Thoracic aorta (tissue), 2 donors: ENCODE measurements at regions not wholly inside any gene's neighbourhood (a gene's known extent, or its start where the extent isn't known, plus 50 kb on each side); places are given as distances from the start of the nearest gene placed in this dataset.

Experiments
- ATAC-seq: fragments of 150-250 bp; one replicate; pipeline ENCODE4 v1.8.0; 2017; ENCODE audit warnings: low read depth; ENCODE audit not compliant: insufficient number of reproducible peaks, low FRiP score
- DNase-seq: peaks from one replicate; pipeline ENCODE4 v3.0.0-alpha.2; 2020; ENCODE audit warnings: low spot score
- H3K27ac ChIP-seq, 2 donors: fragments of 200-600 bp; sonication (generic); 1 replicate in 1 of 2; 2 replicates in 1 of 2; pipeline ENCODE4 v1.5.1; 2016; ENCODE audit warnings: mild to moderate bottlenecking in 2 of 2, moderate library complexity in 2 of 2
- H3K27me3 ChIP-seq: fragments of 200-600 bp; sonication (generic); replicated peaks from 2 replicates; pipeline ENCODE4 v1.6.0; 2016; ENCODE audit warnings: mild to moderate bottlenecking; ENCODE audit not compliant: insufficient read depth
- H3K36me3 ChIP-seq: fragments of 200-600 bp; sonication (generic); one replicate; pipeline ENCODE4 v1.5.1; 2016
- H3K4me1 ChIP-seq, 2 donors: fragments of 200-600 bp; sonication (generic); 1 replicate in 1 of 2; 2 replicates in 1 of 2; pipeline versions ENCODE4 v1.5.1 to v1.6.0; 2016; ENCODE audit warnings: low read depth in 2 of 2, mild to moderate bottlenecking in 1 of 2; ENCODE audit not compliant: control insufficient read depth in 1 of 2
- H3K4me3 ChIP-seq: fragments of 200-600 bp; sonication (generic); 2 replicates; pipeline ENCODE4 v1.5.1; 2016; ENCODE audit warnings: mild to moderate bottlenecking
- H3K9me3 ChIP-seq: fragments of 200-600 bp; sonication (generic); 2 replicates; pipeline ENCODE4 v1.5.1; 2016
- TF ChIP-seq, protein P1 (sequence below): fragments of 200-600 bp; sonication (generic); IDR thresholded peaks from one replicate; pipeline ENCODE4 v1.5.1; 2019; ENCODE audit warnings: antibody characterized with exemption

GRCh38 chr9:2313512-2313911, 298.4 kb downstream of the SMARCA2 start:
- DNase-seq, result no peak
- TF ChIP-seq, protein P1, sequence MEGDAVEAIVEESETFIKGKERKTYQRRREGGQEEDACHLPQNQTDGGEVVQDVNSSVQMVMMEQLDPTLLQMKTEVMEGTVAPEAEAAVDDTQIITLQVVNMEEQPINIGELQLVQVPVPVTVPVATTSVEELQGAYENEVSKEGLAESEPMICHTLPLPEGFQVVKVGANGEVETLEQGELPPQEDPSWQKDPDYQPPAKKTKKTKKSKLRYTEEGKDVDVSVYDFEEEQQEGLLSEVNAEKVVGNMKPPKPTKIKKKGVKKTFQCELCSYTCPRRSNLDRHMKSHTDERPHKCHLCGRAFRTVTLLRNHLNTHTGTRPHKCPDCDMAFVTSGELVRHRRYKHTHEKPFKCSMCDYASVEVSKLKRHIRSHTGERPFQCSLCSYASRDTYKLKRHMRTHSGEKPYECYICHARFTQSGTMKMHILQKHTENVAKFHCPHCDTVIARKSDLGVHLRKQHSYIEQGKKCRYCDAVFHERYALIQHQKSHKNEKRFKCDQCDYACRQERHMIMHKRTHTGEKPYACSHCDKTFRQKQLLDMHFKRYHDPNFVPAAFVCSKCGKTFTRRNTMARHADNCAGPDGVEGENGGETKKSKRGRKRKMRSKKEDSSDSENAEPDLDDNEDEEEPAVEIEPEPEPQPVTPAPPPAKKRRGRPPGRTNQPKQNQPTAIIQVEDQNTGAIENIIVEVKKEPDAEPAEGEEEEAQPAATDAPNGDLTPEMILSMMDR, result no peak
- Histone ChIP-seq H3K27ac (no peak overlapping the region), H3K36me3 (no peaks in the 10 kb centered on the region), H3K9me3 (peaks cover 23% of the 10 kb centered on the region), H3K4me3 (no peak overlapping the region), H3K4me1 (no peaks in the 10 kb centered on the region), H3K27me3 (no peaks in the 10 kb centered on the region)
- no peak for ATAC-seq

DNA sequence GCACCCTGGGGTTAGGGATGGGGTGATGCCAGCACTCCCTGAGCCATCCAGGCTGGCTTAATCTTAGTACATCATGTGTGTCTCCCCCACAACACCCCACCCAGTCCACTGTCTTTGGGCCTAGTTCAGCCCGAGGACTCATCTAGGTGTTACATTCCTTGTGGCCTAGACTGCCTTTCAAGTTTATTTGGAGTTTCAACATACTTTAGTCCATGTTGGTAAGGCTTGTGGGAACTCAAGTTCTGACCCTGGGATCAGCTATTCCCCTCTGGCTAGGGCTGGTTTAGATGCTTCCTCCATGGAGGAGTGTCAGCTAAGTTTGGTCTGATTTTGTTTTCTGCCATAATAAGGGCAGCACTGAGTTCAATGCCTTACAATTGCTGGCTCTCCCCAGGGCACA, 302.4 kb downstream of the SMARCA2 start:
- DNase-seq (no peak), ATAC-seq (no peak)
- no peak overlapping the region for H3K4me3 ChIP-seq
- H3K27ac ChIP-seq, result no peak overlapping the region
- H3K4me1 ChIP-seq, result no peaks in the 10 kb centered on the region
- peaks cover 12% of the 10 kb centered on the region for H3K9me3 ChIP-seq
- H3K27me3 ChIP-seq, result no peaks in the 10 kb centered on the region
- TF ChIP-seq, protein P1, result no peak
- H3K36me3 ChIP-seq, result no peaks in the 10 kb centered on the region

- TF ChIP-seq, protein P1, result no peak
- Histone ChIP-seq H3K4me1 (no peaks in the 10 kb centered on the region), H3K4me3 (no peak overlapping the region), H3K27ac (no peak overlapping the region), H3K27me3 (no peaks in the 10 kb centered on the region), H3K36me3 (no peaks in the 10 kb centered on the region), H3K9me3 (no peaks in the 10 kb centered on the region)
- ATAC-seq (no peak), DNase-seq (no peak)
Observed at GRCh38 chr9:2319421-2319820, 302.2 kb upstream of the VLDLR start.

DNA sequence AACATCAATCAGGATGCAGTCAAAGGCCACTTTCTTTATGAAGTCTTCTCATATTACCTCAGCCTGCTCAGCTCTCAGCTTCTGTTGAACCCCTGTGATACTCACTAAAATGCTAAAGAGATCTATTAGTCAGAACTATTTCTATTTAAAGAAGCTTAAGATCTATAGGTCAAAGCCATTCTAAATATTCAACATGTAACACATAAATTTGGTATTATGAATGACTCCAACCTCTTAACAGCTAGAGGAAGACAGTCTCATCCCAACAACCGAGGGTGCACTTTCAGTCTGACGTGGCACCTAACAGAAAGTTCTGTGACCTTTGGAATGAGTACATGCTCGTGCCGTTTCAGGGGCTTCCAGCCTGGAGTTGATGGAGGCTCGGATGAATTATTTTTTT, 301.5 kb upstream of the VLDLR start:
- no peaks in the 10 kb centered on the region for H3K9me3 ChIP-seq
- DNase-seq (no peak), ATAC-seq (no peak)
- H3K27me3 ChIP-seq, result no peaks in the 10 kb centered on the region
- no peaks in the 10 kb centered on the region for H3K36me3 ChIP-seq
- no peaks in the 10 kb centered on the region for H3K4me1 ChIP-seq
- no peak overlapping the region for H3K4me3 ChIP-seq
- TF ChIP-seq, protein P1, result no peak
- H3K27ac ChIP-seq, result no peak overlapping the region

GRCh38 chr9:2320632-2321031, 301.0 kb upstream of the VLDLR start:
- Histone ChIP-seq H3K9me3 (no peaks in the 10 kb centered on the region), H3K4me1 (no peaks in the 10 kb centered on the region), H3K4me3 (no peak overlapping the region), H3K27ac (no peak overlapping the region), H3K36me3 (no peaks in the 10 kb centered on the region), H3K27me3 (no peaks in the 10 kb centered on the region)
- DNase-seq (no peak), ATAC-seq (no peak)
- TF ChIP-seq, protein P1, result no peak
